8988T (cell line): ENCODE measurements at regions not wholly inside any gene's neighbourhood (a gene's known extent, or its start where the extent isn't known, plus 50 kb on each side); places are given as distances from the start of the nearest gene placed in this dataset.
"Not testable (repeated sequence)": the region's sequence is repeated elsewhere in the genome, so short reads cannot be mapped to it uniquely, and the experiment has no call there.

ENCODE experiments used
- DNase-seq: peaks from one replicate; pipeline ENCODE4 v3.0.0; 2011

DNA sequence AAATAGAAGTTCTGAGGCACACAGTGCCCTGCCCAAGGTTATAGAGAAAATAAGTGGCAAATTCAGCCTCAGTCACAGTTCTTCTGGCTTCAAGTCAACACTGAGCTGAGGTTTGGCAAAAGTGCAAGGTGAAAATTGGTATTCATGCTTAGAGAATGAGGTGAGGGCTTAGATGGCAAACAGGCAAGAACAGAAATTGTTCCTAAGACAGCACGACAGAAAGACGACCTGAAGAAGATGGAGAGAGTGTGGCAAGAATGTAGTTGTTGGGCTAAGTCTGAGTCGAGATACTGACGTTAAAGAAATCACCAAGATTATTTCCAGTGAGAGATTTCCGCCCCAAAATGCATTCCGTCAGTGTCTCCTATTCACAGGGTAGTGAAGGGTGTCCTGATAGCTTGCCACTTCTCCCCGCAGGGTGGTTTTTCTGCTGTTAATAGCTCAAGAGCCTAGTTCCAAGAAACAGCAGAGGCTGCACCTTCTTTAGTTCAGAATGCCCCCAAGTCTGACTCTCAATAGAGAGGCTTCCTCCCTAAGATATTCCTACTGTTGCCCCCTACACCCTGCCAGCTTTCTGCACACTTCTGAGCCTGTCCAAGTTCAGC, 260.8 kb upstream of the AMIGO2 start:
- no peak for DNase-seq

DNA sequence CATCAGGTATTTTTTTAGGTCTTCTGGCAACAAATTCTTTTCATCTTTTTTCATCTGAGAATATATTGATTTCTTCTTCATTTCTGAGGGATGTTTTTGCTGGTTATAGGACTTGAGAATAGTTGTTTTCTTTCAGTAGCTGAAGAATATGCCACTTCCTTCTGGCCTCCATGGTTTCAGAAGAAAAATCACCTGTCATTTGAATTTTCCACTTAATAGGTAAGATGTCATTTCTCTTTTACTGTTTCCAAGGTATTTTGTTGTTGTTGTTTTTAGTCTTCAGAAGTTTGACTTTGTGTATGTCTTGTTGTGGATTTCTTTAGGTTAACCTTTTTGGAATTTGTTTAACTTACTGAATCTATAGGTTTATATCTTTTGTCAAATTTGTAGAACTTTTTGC, 257.8 kb upstream of the AMIGO2 start:
- no peak for DNase-seq

DNA sequence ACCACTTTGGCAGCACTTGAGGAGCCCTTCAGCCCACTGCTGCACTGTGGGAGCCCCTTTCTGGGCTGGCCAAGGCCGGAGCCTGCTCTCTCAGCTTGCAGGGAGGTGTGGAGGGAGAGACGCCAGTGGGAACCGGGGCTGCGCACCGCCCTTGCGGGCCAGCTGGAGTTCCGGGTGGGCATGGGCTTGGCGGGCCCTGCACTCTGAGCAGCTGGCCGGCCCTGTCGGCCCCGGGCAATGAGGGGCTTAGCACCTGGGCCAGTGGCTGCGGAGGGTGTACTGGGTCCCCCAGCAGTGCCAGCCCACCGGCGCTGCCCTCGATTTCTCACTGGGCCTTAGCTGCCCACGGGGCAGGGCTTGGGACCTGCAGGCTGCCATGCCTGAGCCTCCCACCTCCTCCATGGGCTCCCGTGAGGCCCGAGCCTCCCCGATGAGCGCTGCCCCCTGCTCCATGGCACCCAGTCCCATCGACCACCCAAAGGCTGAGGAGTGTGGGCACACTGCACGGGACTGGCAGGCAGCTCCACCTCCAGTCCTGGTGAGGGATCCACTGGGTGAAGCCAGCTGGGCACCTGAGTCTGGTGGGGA, 253.6 kb upstream of the AMIGO2 start:
- not testable (repeated sequence) for DNase-seq

DNA sequence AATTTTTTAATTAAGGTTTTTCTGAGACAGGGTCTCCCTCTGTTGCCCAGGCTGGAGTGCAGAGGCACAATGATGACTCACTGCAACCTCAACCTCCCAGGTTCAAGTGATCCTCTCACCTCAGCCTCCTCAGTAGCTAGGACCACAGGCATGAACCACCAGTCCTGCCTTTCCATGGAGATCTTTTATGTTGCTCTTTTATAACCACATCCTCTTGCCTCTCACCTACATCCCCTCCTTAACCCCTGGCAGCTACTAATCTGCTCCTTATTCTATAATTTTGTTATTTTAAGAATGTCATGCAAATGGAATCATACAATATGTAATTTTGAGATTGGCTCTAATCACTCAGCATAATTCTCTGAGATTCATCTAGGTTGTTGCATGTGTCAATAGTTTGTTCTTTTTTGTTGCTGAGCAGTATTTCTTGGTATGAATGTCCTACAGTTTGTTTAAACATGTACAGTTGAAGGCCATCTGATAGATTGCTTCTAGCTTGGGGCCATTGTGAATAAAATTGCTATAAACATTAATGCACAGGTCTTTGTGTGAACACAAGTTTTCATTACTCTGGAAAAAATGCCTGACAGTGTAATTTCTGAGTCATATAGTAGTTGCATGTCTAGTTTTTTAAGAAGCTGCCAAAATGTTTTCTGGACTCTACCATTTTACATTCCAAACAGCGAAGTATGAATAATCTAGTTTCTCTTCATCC, 249.2 kb upstream of the AMIGO2 start:
- DNase-seq, result no peak

DNA sequence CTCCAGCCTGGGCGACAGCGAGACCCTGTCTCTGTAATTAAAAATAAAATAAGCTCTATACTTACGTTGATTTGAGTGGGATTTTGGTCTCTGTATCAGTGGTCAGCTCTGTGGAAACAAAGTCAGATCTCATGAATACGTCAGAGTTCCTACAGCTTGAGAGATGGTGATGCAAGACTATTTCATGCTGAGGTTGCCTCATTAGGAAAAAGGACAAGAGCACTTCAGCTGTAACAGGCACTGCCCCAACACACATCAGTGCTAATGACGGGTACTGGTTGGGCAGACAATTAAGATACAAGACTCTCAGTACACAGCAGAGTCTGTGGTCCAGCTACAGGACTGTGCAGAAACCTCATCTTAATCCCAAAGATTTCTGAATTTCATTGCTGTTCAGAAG, 246.4 kb upstream of the AMIGO2 start:
- no peak for DNase-seq

DNA sequence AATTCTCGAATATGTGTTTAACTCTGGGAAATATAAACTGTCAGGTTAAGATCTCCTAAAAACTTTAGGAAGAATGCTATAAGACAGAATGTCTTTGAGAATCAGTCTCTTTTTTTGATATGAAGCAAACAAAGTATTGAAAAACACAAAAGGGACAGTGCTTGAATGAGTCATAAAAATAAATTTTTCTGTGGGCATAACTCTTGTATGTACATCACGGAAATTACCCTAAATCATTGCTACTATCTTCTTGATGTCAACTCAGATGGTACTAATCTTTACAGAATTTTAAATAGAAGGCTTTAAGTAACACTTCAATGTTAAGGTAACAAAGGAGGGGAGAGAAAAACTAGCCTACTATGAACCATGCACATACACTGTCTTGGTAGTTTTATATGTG, 244.0 kb upstream of the AMIGO2 start:
- no peak for DNase-seq

DNA sequence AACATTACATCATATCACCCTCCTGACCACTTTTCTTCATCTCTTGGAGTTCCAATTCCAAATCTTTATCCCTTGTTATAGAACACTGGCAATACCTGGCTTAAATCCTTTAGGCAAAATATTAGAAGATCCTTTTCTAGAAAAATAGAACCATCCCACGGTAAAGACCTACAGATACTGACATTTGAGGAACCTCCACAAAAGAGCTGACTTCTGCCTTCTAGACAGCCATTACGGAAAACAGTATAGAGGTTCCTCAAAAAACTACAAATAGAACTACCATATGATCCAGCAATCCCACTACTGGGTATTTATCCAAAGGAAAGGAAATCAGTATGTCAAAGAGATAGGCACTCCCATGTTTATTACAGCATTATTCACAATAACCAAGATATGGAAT, 241.7 kb upstream of the AMIGO2 start:
- no peak for DNase-seq

DNA sequence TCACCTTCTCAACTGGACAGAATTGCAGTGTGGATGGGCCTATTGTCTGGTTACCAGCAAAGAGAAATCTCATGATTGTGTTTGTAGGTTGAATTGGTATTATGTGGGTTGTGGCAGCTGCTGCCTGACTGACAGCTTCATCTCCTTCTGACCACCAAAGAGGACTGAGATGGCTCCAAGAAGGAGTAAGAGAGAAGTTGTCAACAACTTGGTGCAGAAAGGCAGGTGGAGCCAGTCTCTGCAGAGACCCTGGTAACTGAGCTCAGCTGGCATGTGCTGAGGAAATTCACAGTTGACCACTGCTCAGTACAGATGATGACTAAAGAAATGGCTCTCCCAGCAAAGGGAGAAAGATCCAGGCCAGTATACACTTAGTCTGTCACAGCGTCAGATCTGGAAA, 240.0 kb upstream of the AMIGO2 start:
- no peak for DNase-seq

DNA sequence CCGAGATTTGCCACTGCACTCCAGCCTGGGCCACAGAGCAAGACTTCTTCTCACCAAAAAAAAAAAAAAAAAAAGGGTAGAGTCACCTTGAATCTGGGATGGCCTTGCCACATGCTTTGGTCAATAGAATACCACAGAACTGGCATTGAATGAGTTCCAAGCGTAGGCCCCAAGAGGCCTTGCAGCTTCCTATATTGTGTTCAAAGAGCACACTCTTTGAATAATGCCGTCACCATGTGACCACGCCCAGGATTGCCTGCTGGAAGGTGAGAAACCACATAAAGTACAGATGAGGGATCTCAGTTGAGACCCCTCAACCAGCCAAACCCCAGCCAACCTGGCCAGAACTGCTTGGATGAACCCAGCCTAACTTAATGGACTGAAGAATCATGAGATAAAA, 239.2 kb upstream of the AMIGO2 start:
- DNase-seq, result no peak

DNA sequence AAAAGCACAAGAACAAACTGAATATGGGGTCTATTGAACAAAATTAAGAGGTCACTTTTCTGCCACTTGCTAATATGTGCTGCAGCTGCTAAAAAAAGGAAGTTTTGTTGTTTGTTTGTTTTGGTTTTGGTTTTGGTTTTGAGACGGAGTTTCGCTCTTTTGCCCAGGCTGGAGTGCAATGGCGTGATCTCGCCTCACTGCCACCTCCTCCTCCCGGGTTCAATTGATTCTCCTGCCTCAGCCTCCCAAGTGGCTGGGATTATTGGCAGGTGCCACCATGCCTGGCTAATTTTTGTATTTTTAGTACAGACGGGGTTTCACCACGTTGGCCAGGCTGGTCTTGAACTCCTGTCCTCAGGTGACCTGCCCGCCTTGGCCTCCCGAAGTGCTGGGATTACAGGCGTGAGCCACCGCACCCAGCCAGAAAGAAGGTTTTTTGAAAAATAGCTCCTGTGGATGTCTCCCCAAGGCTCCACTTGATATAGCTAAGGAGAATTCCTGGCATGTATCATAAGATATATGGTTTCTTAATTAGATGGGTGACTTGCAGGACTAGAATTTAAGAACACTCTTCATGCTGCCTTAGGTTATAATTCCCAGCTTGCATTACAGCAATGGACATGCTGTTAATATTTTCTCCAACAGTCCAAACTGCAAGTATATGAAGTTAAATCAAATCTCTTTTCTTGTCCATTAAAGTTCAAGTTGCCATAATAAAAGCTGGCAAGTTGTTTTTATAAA, 237.6 kb upstream of the AMIGO2 start:
- no peak for DNase-seq

DNA sequence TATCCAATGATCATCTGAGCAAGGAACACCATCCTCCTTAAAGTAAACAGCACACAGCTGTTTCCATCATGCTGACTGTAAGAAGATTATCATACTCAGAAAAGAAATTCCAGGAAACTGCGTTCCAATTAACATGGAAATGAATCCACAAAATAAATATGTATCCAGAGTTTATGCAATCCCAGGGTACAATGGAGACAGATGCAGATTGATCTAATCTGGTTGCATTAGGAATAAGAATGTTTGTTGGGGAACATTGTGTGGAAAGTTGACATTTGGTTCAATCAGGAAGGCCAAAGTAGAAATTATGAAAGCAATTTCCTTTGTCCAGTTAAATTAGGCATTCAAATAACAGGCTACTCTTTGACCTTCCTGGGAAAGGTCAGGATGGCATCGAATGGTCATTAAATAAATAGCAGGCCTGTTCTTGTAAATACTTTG, 236.9 kb upstream of the AMIGO2 start:
- DNase-seq, result no peak

DNA sequence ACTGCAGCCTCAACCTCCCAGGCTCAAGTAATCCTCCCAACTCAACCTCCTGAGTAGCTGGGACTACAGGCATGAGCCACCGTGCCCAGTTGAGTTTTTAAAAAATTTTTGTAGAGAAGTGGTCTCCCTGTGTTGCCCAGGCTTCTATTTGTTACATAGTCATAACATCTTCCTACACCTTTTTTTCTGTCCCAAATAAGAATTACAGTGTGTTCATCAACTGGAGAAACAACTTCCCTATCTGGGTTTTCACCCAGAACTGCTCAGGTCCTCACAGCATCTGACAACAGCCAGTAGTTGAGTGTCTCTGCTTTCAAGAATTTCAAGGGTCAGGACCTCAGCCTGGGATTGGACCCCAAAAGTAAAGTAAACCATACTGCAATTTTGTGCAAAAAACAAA, 235.2 kb upstream of the AMIGO2 start:
- DNase-seq, result no peak

DNA sequence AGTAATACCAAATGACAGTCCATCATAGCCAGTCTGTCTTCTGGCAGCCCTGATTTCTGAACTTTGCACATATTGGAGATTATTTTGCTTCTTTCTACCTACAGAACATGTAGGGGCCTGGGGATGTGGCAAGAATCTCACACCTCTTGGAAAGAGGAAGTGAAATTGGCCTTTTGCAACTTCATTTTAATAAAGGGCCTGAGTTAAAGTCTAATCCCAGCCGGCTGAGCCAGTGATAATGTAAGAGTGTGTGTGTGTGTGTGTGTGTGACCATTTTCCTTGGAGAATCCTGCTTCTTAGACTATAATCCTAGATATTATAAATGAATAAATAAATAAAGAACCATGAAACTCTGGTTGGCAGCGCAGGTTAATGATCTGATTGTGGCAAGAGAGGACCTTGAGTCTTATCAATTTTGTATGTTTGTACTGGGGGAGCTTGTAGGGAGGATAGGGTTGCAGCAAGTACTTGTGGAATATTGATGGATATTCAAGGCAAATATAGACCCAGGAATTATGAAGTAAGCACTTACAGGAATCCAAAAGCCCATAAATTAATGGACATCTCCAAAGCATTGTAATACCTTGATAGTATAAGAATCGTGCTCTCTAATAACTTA, 233.2 kb upstream of the AMIGO2 start:
- DNase-seq, result no peak

DNA sequence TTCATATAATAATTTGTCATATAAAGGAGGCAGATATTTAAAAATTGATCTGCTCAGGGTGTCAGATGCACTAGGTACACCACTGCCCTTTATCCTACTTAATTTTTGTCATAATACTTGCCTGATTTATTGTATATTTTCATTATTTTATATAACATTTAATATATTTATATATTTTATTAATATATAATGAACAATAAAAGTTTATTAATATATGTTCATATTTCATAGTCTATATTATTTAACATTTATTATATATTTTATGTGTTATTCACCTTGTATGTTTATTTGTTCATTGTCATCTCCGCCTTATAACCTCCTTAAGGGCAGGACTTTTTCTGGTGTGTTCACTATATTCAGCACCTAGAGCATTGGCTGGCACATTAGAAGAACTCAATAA, 232.4 kb upstream of the AMIGO2 start:
- DNase-seq, result no peak

DNA sequence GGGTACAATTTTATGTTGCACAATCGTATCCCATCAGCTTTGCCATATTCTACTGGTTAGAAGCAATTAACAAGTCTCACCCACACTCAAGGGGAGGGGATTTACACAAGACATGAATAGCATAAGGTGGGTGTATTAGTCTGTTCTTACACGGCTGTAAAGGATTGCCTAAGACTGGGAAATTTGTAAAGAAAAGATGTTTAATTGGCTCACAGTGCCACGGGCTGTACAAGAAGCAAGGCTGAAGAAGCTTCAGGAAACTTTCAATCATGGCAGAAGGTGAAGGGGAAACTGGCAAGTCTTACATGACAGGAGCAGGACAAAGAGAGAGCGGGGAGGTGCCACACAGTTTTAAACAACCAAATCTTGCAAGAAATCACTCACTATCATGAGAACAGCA, 231.8 kb upstream of the AMIGO2 start:
- no peak for DNase-seq

DNA sequence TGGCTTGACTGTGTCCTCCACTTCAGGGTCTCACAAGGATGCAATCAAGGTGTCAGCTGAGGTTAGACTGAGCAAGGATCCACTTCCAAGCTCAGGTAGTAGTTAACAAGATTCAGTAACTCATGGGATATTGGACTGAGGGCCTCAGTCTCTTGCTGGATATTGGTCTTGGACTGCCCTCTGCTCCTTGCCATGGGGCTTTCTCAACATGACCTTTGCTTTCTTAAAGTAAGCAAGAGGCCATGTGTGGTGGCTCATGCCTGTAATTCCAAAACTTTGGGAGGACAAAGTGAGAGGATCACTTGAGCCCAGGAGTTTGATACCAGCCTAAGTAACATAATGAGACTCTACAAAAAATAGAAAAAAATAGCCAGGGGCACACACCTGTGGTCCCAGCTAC, 231.3 kb upstream of the AMIGO2 start:
- no peak for DNase-seq

DNA sequence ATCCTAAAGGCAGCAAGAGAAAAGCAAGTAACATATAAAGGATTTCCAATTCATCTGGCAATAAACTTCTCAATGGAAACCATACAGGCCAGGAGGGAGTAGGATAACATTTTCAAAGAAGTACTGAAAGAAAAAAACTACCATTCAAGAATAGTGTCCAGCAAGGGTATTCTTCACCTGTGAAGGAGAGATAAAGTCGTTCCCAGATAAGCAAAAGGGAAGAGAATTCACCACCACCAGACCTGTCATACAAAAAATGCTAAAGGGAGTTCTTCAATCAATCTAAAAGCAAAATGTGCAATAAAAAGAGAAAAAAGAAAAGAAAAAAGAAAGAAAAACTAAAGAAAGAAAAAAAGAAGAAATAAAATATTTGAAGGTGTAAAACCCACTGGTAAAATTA, 228.9 kb upstream of the AMIGO2 start:
- DNase-seq, result no peak

DNA sequence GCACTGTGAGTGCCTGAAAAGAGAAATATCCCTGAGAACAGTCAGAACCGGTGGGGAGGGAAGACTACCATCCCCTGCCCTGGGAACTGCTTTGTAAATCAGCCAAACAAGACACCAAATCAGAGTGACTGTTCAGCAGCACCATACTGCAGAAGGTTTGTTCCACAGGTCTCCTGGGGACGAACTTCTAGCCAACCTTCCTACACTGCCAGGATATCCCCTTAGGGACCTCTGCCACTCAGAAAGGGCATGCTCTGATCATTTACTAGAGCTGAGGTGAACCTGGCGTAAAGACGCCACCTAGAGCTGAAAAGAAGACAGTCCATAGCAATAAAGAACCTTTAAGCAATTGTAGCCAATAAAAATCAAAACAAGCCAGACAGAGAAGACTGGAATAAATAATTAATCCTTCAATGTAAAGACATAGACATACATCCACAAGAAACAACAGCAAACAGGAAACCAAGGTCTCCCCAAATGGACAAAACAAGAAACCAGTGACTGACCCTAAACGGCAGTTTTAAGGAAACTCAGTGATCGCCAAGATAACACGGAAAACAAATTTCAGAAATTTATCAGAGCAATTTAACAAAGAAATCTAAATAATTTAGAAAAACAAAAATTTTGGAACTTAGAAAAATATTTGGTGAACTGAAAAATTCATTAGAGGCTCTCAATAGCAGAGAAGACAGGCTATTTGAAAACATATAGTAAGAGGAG, 228.1 kb upstream of the AMIGO2 start:
- DNase-seq, result peak; percentile 20

DNA sequence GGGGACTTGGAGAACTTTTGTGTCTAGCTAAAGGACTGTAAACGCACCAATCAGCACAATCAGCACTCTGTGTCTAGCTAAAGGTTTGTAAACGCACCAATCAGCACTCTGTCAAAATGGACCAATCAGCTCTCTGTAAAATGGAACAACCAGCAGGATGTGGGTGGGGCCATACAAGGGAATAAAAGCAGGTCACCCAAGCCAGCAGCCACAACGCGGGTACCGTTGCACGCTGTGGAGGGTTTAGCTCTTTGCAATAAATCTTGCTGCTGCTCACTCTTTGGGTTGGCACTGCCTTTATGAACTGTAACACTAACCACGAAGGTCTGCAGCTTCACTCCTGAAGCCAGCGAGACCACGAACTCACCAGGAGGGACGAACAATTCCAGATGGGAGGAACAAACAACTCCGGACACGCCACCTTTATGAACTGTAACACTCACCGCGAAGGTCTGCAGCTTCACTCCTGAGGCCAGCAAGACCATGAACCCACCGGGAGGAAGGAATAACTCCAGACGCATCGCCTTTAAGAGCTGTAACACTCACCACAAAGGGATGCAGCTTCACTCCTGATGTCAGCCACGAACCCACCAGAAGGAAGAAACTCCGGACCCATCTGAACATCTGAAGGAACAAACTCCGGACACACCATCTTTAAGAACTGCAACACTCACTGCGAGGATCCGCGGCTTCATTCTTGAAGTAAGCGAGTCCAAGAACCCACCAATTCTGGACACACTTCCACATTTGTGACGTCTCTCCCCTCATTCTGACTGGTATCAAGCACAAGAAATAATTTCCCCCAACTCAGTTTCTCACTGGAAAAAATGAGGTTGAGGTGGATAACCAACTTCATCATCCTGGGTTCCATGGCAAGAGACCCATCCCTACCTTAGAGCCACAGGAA, 227.3 kb upstream of the AMIGO2 start:
- DNase-seq, result not testable (repeated sequence)

DNA sequence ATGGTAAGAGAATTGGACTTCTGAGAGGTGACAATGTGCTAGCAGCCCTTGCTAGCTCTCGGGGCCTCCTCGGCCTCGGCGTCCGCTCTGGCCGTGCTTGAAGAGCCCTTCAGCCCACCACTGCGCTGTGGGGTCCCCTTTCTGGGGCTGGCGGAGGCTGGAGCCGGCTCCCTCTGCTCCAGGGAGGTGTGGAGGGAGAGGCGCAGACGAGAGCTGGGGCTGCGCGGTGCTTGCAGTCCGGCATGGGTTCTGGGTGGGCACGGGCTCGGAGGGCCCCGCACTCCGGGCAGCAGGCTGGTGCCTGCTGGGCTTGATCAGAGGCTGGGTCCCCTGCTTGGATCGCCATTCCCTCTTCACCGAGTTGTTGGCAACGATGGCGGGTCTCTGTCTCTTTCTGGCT, 226.4 kb upstream of the AMIGO2 start:
- no peak for DNase-seq

DNA sequence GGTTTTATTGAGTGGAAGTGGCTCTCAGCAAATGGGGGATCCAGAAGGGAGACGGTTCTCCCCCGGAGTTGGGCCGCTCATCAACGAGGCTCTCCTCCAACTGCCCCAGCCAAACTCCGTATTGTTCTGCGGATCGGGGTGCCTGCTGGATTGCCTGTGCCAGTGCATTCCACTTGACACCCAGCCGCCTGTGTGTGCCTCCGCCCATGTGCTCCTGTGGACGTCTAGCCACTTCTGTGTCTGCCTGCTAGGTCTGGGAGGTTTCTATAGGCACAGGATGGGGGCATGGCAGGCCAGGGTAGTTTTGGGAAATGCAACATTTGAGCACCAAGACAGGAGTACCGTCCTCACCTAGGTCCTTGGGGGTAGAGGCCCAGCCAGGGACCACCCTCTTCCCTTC, 225.7 kb upstream of the AMIGO2 start:
- no peak for DNase-seq
